PFSK-1 (cell line): ENCODE measurements at regions not wholly inside any gene's neighbourhood (a gene's known extent, or its start where the extent isn't known, plus 50 kb on each side); places are given as distances from the start of the nearest gene placed in this dataset.

Experiments
- FOXP2 ChIP-seq: optimal IDR thresholded peaks from 2 replicates; pipeline ENCODE3; 2011; ENCODE audit warnings: borderline replicate concordance, control low read depth, inconsistent platforms; ENCODE audit not compliant: insufficient read depth; ENCODE audit errors: extremely low read length, extremely low read depth
- POLR2AphosphoS5 ChIP-seq: IDR thresholded peaks from 2 replicates; pipeline ENCODE4 v1.6.1; 2012; ENCODE audit warnings: low read depth, mild to moderate bottlenecking, control low read depth, low read length, moderate library complexity
- REST ChIP-seq, 2 experiments: IDR thresholded peaks; 2 replicates each; pipeline versions ENCODE4 v1.6.1 to v1.8.0; 2011 to 2012; ENCODE audit warnings: low read depth in 2 of 2, low read length in 2 of 2, control low read depth in 1 of 2, inconsistent platforms in 1 of 2, mild to moderate bottlenecking in 1 of 2, moderate library complexity in 1 of 2; ENCODE audit not compliant: insufficient read depth in 1 of 2
- SIN3A ChIP-seq: IDR thresholded peaks from 2 replicates; pipeline ENCODE4 v1.6.1; 2012; ENCODE audit warnings: mild to moderate bottlenecking, low read length, moderate library complexity, borderline replicate concordance; ENCODE audit not compliant: insufficient read depth
- TAF1 ChIP-seq: IDR thresholded peaks from 2 replicates; pipeline ENCODE4 v1.6.1; 2012; ENCODE audit warnings: low read length, control low read depth, borderline replicate concordance; ENCODE audit not compliant: insufficient read depth

DNA sequence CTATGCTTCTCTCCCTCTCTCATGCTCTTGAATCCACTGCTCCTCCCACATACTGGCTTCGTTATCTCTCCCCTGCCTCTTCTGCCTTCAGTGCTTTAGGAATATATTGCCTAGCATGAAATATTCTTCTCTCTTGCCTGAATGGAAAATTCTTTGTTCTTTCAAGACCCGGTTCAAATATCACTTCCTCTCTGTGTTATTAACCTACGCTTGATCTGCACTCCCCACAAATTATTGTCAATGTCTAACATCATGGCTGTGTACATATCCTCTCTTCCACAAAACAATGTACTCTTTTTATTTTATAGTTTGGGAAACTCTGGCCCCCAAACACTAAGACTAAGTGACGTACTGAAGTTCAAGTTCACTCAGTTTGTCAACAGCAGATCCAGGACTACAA lies 211.0 kb downstream of the SEC61B start:
- TF ChIP-seq SIN3A (no peak), POLR2AphosphoS5 (no peak), FOXP2 (no peak), TAF1 (no peak), REST (IDR thresholded peaks at IDR 0.05; ENCODE audit: insufficient read depth in 1 of 2, low read depth in 2 of 2, low read length in 2 of 2) (no peak)

DNA sequence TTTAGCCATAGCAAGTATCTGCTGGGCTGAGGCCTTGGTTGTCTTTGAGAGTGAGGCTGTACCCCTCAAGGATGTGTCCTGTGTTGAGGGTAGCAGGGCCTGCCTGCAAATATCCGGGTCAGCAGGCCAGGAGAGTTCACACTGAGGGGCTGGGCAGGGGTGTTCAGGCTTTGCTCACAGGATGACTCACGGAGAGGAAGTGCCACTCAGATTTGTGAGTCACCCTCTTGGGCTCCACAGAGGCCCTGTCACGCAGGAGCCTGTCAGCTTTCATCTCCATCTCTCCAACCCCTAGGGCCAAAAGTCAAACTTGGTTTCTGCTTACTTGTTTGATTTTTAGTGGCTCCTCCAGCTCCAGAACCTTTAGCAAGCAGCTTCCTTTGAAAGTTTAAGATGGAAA lies 211.5 kb downstream of the SEC61B start:
- TF ChIP-seq REST (IDR thresholded peaks at IDR 0.05; ENCODE audit: insufficient read depth in 1 of 2, low read depth in 2 of 2, low read length in 2 of 2) (peak in 1 of 2 experiments; percentile 68; a peak in 1 of 4 replicates), FOXP2 (peak; percentile 82), TAF1 (no peak), POLR2AphosphoS5 (peak; percentile 53; the same call in 1 of the 2 replicates), SIN3A (peak; percentile 62; the same call in 1 of the 2 replicates)

DNA sequence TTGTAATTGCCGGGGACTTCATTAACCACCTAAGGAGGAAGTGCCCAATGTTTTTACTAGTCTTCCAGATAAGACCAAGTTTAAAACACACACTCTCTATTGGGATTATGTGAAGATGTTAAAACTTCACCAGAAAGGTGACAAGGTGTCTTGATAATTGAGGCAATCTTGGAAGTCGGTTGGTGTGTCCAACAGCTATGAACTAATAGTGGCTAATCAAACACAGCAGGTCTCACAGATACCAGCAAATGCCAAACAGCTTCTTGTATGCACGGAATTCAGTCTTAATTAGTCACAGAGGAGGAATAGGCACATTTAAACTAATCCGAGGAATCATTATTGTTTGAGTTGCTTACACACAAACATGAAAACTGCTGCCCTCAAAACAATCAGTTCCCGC lies 214.5 kb downstream of the SEC61B start:
- TF ChIP-seq FOXP2 (no peak), REST (IDR thresholded peaks at IDR 0.05; ENCODE audit: insufficient read depth in 1 of 2, low read depth in 2 of 2, low read length in 2 of 2) (no peak), SIN3A (no peak), TAF1 (no peak), POLR2AphosphoS5 (no peak)

GRCh38 chr9:99437145-99437544 lies 215.1 kb downstream of the SEC61B start:
- TF ChIP-seq POLR2AphosphoS5 (no peak), REST (IDR thresholded peaks at IDR 0.05; ENCODE audit: insufficient read depth in 1 of 2, low read depth in 2 of 2, low read length in 2 of 2) (no peak), TAF1 (no peak), FOXP2 (no peak), SIN3A (no peak)

- TF ChIP-seq SIN3A (no peak), POLR2AphosphoS5 (no peak), REST (IDR thresholded peaks at IDR 0.05; ENCODE audit: insufficient read depth in 1 of 2, low read depth in 2 of 2, low read length in 2 of 2) (no peak), FOXP2 (no peak), TAF1 (no peak)
Observed at GRCh38 chr9:99438596-99438995, 216.5 kb downstream of the SEC61B start.
